ENCODE measurements at regions not wholly inside any gene's neighbourhood (a gene's known extent, or its start where the extent isn't known, plus 50 kb on each side); places are given as distances from the start of the nearest gene placed in this dataset.

- no peaks in the 10 kb centered on the region for H3K4me1 ChIP-seq (ENCODE audit: control insufficient read depth, insufficient read depth, low read length)
- CTCF ChIA-PET = no interaction called here
- H2BK120ac ChIP-seq (ENCODE audit: low read depth, low read length) = no peak overlapping the region
- TF ChIP-seq POLR2A (IDR thresholded peaks at IDR 0.05; ENCODE audit: low read depth, low read length) (no peak), CEBPB (IDR thresholded peaks at IDR 0.05; ENCODE audit: low read depth, low read length) (no peak), USF2 (IDR thresholded peaks at IDR 0.05; ENCODE audit: low read depth, low read length) (no peak), RAD21 (IDR thresholded peaks at IDR 0.05; ENCODE audit: low read length) (no peak), RCOR1 (IDR thresholded peaks at IDR 0.05; ENCODE audit: insufficient replicate concordance, low read length) (no peak), MAZ (IDR thresholded peaks at IDR 0.05; ENCODE audit: borderline replicate concordance, low read depth, low read length) (no peak), MXI1 (IDR thresholded peaks at IDR 0.05; ENCODE audit: borderline replicate concordance, low read depth, low read length) (no peak), SMC3 (IDR thresholded peaks at IDR 0.05; ENCODE audit: low read depth, low read length) (no peak), CTCF (conservative IDR thresholded peaks at IDR 0.05; ENCODE audit: low read depth, low read length) (no peak), CHD1 (IDR thresholded peaks at IDR 0.05; ENCODE audit: low read depth, low read length) (no peak), FOS (IDR thresholded peaks at IDR 0.05; ENCODE audit: low read depth, low read length) (no peak), NFE2L2 (IDR thresholded peaks at IDR 0.05; ENCODE audit: low read depth, low read length) (no peak), MAFK (IDR thresholded peaks at IDR 0.05; ENCODE audit: low read depth, low read length) (no peak), BHLHE40 (IDR thresholded peaks at IDR 0.05; ENCODE audit: low read depth, low read length) (no peak), RFX5 (IDR thresholded peaks at IDR 0.05; ENCODE audit: low read depth, low read length) (no peak)
- TF ChIP-seq, protein P1, sequence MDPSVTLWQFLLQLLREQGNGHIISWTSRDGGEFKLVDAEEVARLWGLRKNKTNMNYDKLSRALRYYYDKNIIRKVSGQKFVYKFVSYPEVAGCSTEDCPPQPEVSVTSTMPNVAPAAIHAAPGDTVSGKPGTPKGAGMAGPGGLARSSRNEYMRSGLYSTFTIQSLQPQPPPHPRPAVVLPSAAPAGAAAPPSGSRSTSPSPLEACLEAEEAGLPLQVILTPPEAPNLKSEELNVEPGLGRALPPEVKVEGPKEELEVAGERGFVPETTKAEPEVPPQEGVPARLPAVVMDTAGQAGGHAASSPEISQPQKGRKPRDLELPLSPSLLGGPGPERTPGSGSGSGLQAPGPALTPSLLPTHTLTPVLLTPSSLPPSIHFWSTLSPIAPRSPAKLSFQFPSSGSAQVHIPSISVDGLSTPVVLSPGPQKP (IDR thresholded peaks at IDR 0.05; ENCODE audit: borderline replicate concordance, low read depth, low read length) = no peak
- H3K18ac ChIP-seq (ENCODE audit: low read depth, low read length) = no peak overlapping the region
- in situ Hi-C loops (cut with MboI; ENCODE audit: low sequenced_read_pairs) (no loop called here), dilution Hi-C loops (cut with HindIII; ENCODE audit: low sequenced_read_pairs, unreplicated experiment) (no loop called here), intact Hi-C loops (cut with micrococcal nuclease) (no loop called here)
- WGBS, 2 experiments (ENCODE audit: extremely low coverage in 2 of 2, insufficient read length in 1 of 2) = no CpG with 5 or more reads among the region's 3 CpGs
- DNase-seq (no peak), ATAC-seq (ENCODE audit: low read depth) (no peak)
- H3K9ac ChIP-seq (ENCODE audit: low read depth, low read length) = no peak overlapping the region
- H4K91ac ChIP-seq (ENCODE audit: insufficient read depth, low read depth, low read length) = no peak overlapping the region
- no peak overlapping the region for H3K56ac ChIP-seq (ENCODE audit: extremely low read depth, insufficient read depth, low read length)
- no peak overlapping the region for H2AFZ ChIP-seq (replicated peaks; ENCODE audit: low read length, poor library complexity)
- POLR2A ChIA-PET (ENCODE audit: unreplicated experiment) = no interaction called here
- H3K27ac ChIP-seq (ENCODE audit: insufficient read depth, low read length) = no peak overlapping the region
- H2BK20ac ChIP-seq (ENCODE audit: low read depth, low read length) = no peak overlapping the region
- no peak overlapping the region for H3K14ac ChIP-seq (replicated peaks; ENCODE audit: low read depth, low read length)
- no peak overlapping the region for H3K23ac ChIP-seq (ENCODE audit: low read depth, low read length)
- no peak overlapping the region for H3K4me3 ChIP-seq (ENCODE audit: insufficient read depth, low read depth, low read length)
- no peaks in the 10 kb centered on the region for H3K79me1 ChIP-seq (ENCODE audit: low read depth in 1 of 2, low read length in 2 of 2)
- H4K20me1 ChIP-seq (ENCODE audit: insufficient read depth, low read length) = no peaks in the 10 kb centered on the region
- no peak overlapping the region for H3K4ac ChIP-seq (ENCODE audit: low read depth, low read length)
- no peak overlapping the region for H2AK9ac ChIP-seq (replicated peaks; ENCODE audit: low read depth, low read length, poor library complexity)
- H2BK15ac ChIP-seq (ENCODE audit: low read depth, low read length) = no peak overlapping the region
- peaks cover 2% of the 10 kb centered on the region; the same call in 1 of the 2 replicates for H3K27me3 ChIP-seq (ENCODE audit: control insufficient read depth, insufficient read depth, low read length)
- BruUV-seq (replicated peaks) = no TSS peak
- H4K8ac ChIP-seq (ENCODE audit: low read depth in 2 of 2, low read length in 2 of 2) = no peak overlapping the region
- no peak overlapping the region for H4K5ac ChIP-seq (ENCODE audit: low read depth, low read length)
- no peaks in the 10 kb centered on the region for H3K9me3 ChIP-seq (ENCODE audit: control insufficient read depth, insufficient read depth, low read length)
- no peak overlapping the region for H3K4me2 ChIP-seq (ENCODE audit: low read depth, low read length)
- H2BK5ac ChIP-seq (ENCODE audit: low read depth, low read length, poor library complexity, severe bottlenecking) = no peak overlapping the region
- H3K36me3 ChIP-seq (ENCODE audit: control insufficient read depth, insufficient read depth, low read length) = no peaks in the 10 kb centered on the region
- no peak overlapping the region for H2AK5ac ChIP-seq (ENCODE audit: low read depth, low read length)
- no peaks in the 10 kb centered on the region for H3K9me1 ChIP-seq (ENCODE audit: insufficient read depth, low read length)
Observed at GRCh38 chr5:15079566-15079965, 208.0 kb upstream of the ANKH start.

All from IMR-90 (cell line).